Esophagus muscularis mucosa (tissue), 3 donors: ENCODE measurements at regions not wholly inside any gene's neighbourhood (a gene's known extent, or its start where the extent isn't known, plus 50 kb on each side); places are given as distances from the start of the nearest gene placed in this dataset.

Experiments used
- EP300 ChIP-seq: sonication (generic); formaldehyde crosslinking; IDR thresholded peaks from one replicate; pipeline ENCODE4 v1.6.1; 2017; ENCODE audit warnings: antibody characterized with exemption
- TF ChIP-seq, protein P1 (sequence below), 3 experiments: fragments of 200-600 bp in 2 of 3; fragments of 450-650 bp in 1 of 3; sonication (generic) in 2 of 3; IDR thresholded peaks; one replicate each; pipeline ENCODE4 v1.5.1; 2017 to 2019; ENCODE audit warnings: antibody characterized with exemption in 3 of 3, mild to moderate bottlenecking in 2 of 3, moderate library complexity in 1 of 3

DNA sequence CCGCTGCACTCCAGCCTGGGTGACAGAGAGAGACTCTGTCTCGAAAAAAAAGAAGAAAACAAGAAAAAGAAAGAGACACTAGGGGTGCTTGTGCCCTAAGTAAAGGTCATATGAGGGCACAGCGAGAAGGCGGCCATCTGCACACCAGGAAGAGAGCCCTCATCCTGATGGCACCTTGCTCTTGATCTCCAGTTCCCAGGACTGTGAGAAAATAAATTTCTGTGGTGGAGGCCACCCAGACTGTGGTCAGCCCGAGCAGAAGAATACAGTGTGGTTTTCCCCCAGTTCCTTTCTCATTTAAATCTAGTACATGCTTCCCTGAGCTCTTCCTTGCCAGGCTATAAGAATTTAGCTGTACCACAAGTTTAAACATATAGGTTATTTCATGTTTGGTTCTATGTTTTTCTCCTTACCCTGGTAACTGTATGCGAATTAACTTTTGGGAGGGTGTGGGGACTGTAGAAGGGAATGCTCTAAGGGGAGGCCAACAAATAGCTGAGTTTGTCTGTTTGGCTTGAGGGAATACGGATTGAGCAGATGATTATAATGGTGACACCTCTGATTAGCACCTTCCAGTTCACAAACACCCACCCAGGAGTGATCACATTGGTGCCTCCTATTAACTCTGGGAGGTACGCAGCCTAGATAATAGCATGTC lies 119.6 kb upstream of the ERRFI1 start:
- TF ChIP-seq, protein P1, sequence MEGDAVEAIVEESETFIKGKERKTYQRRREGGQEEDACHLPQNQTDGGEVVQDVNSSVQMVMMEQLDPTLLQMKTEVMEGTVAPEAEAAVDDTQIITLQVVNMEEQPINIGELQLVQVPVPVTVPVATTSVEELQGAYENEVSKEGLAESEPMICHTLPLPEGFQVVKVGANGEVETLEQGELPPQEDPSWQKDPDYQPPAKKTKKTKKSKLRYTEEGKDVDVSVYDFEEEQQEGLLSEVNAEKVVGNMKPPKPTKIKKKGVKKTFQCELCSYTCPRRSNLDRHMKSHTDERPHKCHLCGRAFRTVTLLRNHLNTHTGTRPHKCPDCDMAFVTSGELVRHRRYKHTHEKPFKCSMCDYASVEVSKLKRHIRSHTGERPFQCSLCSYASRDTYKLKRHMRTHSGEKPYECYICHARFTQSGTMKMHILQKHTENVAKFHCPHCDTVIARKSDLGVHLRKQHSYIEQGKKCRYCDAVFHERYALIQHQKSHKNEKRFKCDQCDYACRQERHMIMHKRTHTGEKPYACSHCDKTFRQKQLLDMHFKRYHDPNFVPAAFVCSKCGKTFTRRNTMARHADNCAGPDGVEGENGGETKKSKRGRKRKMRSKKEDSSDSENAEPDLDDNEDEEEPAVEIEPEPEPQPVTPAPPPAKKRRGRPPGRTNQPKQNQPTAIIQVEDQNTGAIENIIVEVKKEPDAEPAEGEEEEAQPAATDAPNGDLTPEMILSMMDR (IDR thresholded peaks at IDR 0.05): no peak
- no peak for TF ChIP-seq EP300
